MM.1S (cell line): ENCODE measurements at regions not wholly inside any gene's neighbourhood (a gene's known extent, or its start where the extent isn't known, plus 50 kb on each side); places are given as distances from the start of the nearest gene placed in this dataset.

Source experiments
- DNase-seq: peaks from one replicate; pipeline ENCODE4 v3.0.0-alpha.2; 2015
- H2AFZ ChIP-seq: fragments of 300-600 bp; sonication (generic); 2 replicates; pipeline ENCODE4 v1.6.0; 2016; ENCODE audit warnings: antibody characterized with exemption, low read length
- H3F3A ChIP-seq: fragments of 300-600 bp; sonication (generic); 2 replicates; pipeline ENCODE4 v1.6.1; 2016; ENCODE audit warnings: mild to moderate bottlenecking, antibody characterized with exemption, low read length, moderate library complexity, mixed read lengths; ENCODE audit not compliant: insufficient read depth
- H3K27ac ChIP-seq: fragments of 300-600 bp; sonication (generic); 2 replicates; pipeline ENCODE4 v1.5.1; 2016; ENCODE audit warnings: mild to moderate bottlenecking, low read length
- H3K27me3 ChIP-seq: fragments of 300-600 bp; sonication (generic); replicated peaks from 2 replicates; pipeline ENCODE4 v1.6.0; 2016; ENCODE audit warnings: low read length; ENCODE audit not compliant: insufficient read depth
- H3K36me3 ChIP-seq: fragments of 300-600 bp; sonication (generic); replicated peaks from 2 replicates; pipeline ENCODE4 v1.6.1; 2016; ENCODE audit warnings: mild to moderate bottlenecking, low read length, mixed read lengths; ENCODE audit not compliant: insufficient read depth
- H3K4me1 ChIP-seq: fragments of 300-600 bp; sonication (generic); 2 replicates; pipeline ENCODE4 v1.6.1; 2016; ENCODE audit warnings: low read length, mixed read lengths
- H3K4me2 ChIP-seq: fragments of 300-600 bp; sonication (generic); 2 replicates; pipeline ENCODE4 v1.6.0; 2016; ENCODE audit warnings: low read depth, low read length
- H3K4me3 ChIP-seq: fragments of 300-600 bp; sonication (generic); 2 replicates; pipeline ENCODE4 v1.5.1; 2016; ENCODE audit warnings: low read length, mixed read lengths
- H3K79me2 ChIP-seq: fragments of 300-600 bp; sonication (generic); 2 replicates; pipeline ENCODE4 v1.6.1; 2016; ENCODE audit warnings: mixed run types, low read length, mixed read lengths
- H3K9ac ChIP-seq: fragments of 300-600 bp; sonication (generic); 2 replicates; pipeline ENCODE4 v1.6.1; 2016; ENCODE audit warnings: low read length, mixed read lengths
- H3K9me2 ChIP-seq: fragments of 300-600 bp; sonication (generic); replicated peaks from 2 replicates; pipeline ENCODE4 v1.6.1; 2016; ENCODE audit warnings: mild to moderate bottlenecking, low read length, mixed read lengths; ENCODE audit not compliant: insufficient read depth
- H3K9me3 ChIP-seq: fragments of 300-600 bp; sonication (generic); replicated peaks from 2 replicates; pipeline ENCODE4 v1.6.1; 2016; ENCODE audit warnings: mild to moderate bottlenecking, low read length, mixed read lengths; ENCODE audit not compliant: insufficient read depth
- H4K20me1 ChIP-seq: fragments of 300-600 bp; sonication (generic); 2 replicates; pipeline ENCODE4 v1.6.1; 2016; ENCODE audit warnings: mild to moderate bottlenecking, low read length, moderate library complexity, mixed read lengths; ENCODE audit not compliant: insufficient read depth
- EZH2 ChIP-seq: fragments of 300-600 bp; sonication (generic); optimal IDR thresholded peaks from 2 replicates; pipeline ENCODE3; 2017; ENCODE audit warnings: low read depth, mild to moderate bottlenecking, antibody characterized with exemption, low read length, mixed read lengths
- EZH2phosphoT487 ChIP-seq: fragments of 300-600 bp; sonication (generic); IDR thresholded peaks from 2 replicates; pipeline ENCODE4 v1.6.1; 2018; ENCODE audit warnings: antibody characterized with exemption, low read length
- TF ChIP-seq, protein P1 (sequence below): fragments of 300-600 bp; sonication (generic); IDR thresholded peaks from 2 replicates; pipeline ENCODE4 v1.5.1; 2016; ENCODE audit warnings: antibody characterized with exemption, low read length, mixed read lengths

GRCh38 chr20:36085686-36086267 is 68.8 kb upstream of the EPB41L1 start:
- Histone ChIP-seq H3K4me3 (no peak overlapping the region), H3K27me3 (no peaks in the 10 kb centered on the region), H3K9me2 (no peaks in the 10 kb centered on the region), H3F3A (peaks cover 10% of the 10 kb centered on the region), H3K27ac (no peak overlapping the region), H3K9ac (no peak overlapping the region), H3K4me1 (peaks cover 37% of the 10 kb centered on the region), H4K20me1 (no peaks in the 10 kb centered on the region), H3K79me2 (no peaks in the 10 kb centered on the region), H3K9me3 (no peaks in the 10 kb centered on the region), H3K36me3 (no peaks in the 10 kb centered on the region), H2AFZ (no peak overlapping the region), H3K4me2 (no peak overlapping the region)
- TF ChIP-seq EZH2 (no peak), EZH2phosphoT487 (no peak)
- TF ChIP-seq, protein P1, sequence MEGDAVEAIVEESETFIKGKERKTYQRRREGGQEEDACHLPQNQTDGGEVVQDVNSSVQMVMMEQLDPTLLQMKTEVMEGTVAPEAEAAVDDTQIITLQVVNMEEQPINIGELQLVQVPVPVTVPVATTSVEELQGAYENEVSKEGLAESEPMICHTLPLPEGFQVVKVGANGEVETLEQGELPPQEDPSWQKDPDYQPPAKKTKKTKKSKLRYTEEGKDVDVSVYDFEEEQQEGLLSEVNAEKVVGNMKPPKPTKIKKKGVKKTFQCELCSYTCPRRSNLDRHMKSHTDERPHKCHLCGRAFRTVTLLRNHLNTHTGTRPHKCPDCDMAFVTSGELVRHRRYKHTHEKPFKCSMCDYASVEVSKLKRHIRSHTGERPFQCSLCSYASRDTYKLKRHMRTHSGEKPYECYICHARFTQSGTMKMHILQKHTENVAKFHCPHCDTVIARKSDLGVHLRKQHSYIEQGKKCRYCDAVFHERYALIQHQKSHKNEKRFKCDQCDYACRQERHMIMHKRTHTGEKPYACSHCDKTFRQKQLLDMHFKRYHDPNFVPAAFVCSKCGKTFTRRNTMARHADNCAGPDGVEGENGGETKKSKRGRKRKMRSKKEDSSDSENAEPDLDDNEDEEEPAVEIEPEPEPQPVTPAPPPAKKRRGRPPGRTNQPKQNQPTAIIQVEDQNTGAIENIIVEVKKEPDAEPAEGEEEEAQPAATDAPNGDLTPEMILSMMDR: no peak
- DNase-seq: no peak

GRCh38 chr20:36086767-36087166 is 67.8 kb upstream of the EPB41L1 start:
- Histone ChIP-seq H3K27me3 (no peaks in the 10 kb centered on the region), H3K4me1 (peaks cover 47% of the 10 kb centered on the region), H4K20me1 (no peaks in the 10 kb centered on the region), H3K27ac (no peak overlapping the region; the same call in 1 of the 2 replicates), H3K36me3 (no peaks in the 10 kb centered on the region), H3K9ac (no peak overlapping the region), H3F3A (peaks cover 19% of the 10 kb centered on the region), H2AFZ (peak overlapping the region; percentile 16; the same call in 1 of the 2 replicates), H3K9me3 (no peaks in the 10 kb centered on the region), H3K4me3 (no peak overlapping the region), H3K79me2 (no peaks in the 10 kb centered on the region), H3K9me2 (no peaks in the 10 kb centered on the region), H3K4me2 (peak overlapping the region; percentile 0; the same call in 1 of the 2 replicates)
- TF ChIP-seq EZH2phosphoT487: no peak
- TF ChIP-seq EZH2: no peak
- TF ChIP-seq, protein P1: no peak
- DNase-seq: no peak

GRCh38 chr20:36090223-36090622 is 64.3 kb upstream of the EPB41L1 start:
- H3K9me3 ChIP-seq: no peaks in the 10 kb centered on the region
- H3F3A ChIP-seq: peaks cover 31% of the 10 kb centered on the region
- TF ChIP-seq, protein P1: no peak
- TF ChIP-seq EZH2phosphoT487 (no peak), EZH2 (no peak)
- peaks cover 57% of the 10 kb centered on the region for H3K4me1 ChIP-seq
- H3K4me3 ChIP-seq: peak overlapping the region; percentile 14; the same call in 1 of the 2 replicates
- peak overlapping the region; percentile 58 for H3K9ac ChIP-seq
- peak overlapping the region; percentile 37 for H2AFZ ChIP-seq
- H3K36me3 ChIP-seq: no peaks in the 10 kb centered on the region
- peak; percentile 83 for DNase-seq
- H3K27ac ChIP-seq: peak overlapping the region; percentile 96
- H3K9me2 ChIP-seq: no peaks in the 10 kb centered on the region
- no peaks in the 10 kb centered on the region for H4K20me1 ChIP-seq
- peak overlapping the region; percentile 78 for H3K4me2 ChIP-seq
- H3K79me2 ChIP-seq: peaks cover 4% of the 10 kb centered on the region
- H3K27me3 ChIP-seq: no peaks in the 10 kb centered on the region
